H9 (cell line): ENCODE measurements at regions not wholly inside any gene's neighbourhood (a gene's known extent, or its start where the extent isn't known, plus 50 kb on each side); places are given as distances from the start of the nearest gene placed in this dataset.

Experiments used
- DNase-seq: peaks from one replicate; pipeline ENCODE4 v3.0.0-alpha.2; 2017
- H2AFZ ChIP-seq: one replicate; pipeline ENCODE4 v1.6.1; 2013; ENCODE audit warnings: mild to moderate bottlenecking, low read length, control low read depth, moderate library complexity
- H2AK5ac ChIP-seq: 2 replicates; pipeline ENCODE4 v1.6.1; 2013; ENCODE audit warnings: low read length, control low read depth, mixed read lengths; ENCODE audit not compliant: insufficient read length
- H2BK120ac ChIP-seq: one replicate; pipeline ENCODE4 v1.6.1; 2013; ENCODE audit warnings: low read depth, mild to moderate bottlenecking, low read length, control low read depth, inconsistent platforms; ENCODE audit not compliant: poor library complexity, severe bottlenecking
- H2BK12ac ChIP-seq: 2 replicates; pipeline ENCODE4 v1.6.1; 2013; ENCODE audit warnings: low read length, control low read depth, mixed read lengths, low read depth; ENCODE audit not compliant: insufficient read length
- H2BK15ac ChIP-seq: 2 replicates; pipeline ENCODE4 v1.6.1; 2013; ENCODE audit warnings: low read depth, low read length, control low read depth
- H2BK20ac ChIP-seq: one replicate; pipeline ENCODE4 v1.6.1; 2013; ENCODE audit warnings: low read depth, mild to moderate bottlenecking, low read length, control low read depth, inconsistent platforms; ENCODE audit not compliant: poor library complexity, severe bottlenecking
- H2BK5ac ChIP-seq: 2 replicates; pipeline ENCODE4 v1.6.1; 2013; ENCODE audit warnings: low read length, control low read depth, mixed read lengths; ENCODE audit not compliant: insufficient read length
- H3K14ac ChIP-seq: 2 replicates; pipeline ENCODE4 v1.6.1; 2013; ENCODE audit warnings: low read length, control low read depth; ENCODE audit not compliant: insufficient read depth
- H3K18ac ChIP-seq: 2 replicates; pipeline ENCODE4 v1.6.1; 2013; ENCODE audit warnings: low read depth, mild to moderate bottlenecking, mixed read lengths, low read length, control low read depth; ENCODE audit not compliant: insufficient read length
- H3K23ac ChIP-seq: 2 replicates; pipeline ENCODE4 v1.6.1; 2013; ENCODE audit warnings: low read length, control low read depth, mixed read lengths, low read depth; ENCODE audit not compliant: insufficient read length
- H3K23me2 ChIP-seq: 2 replicates; pipeline ENCODE4 v1.6.1; 2013; ENCODE audit warnings: low read depth, mild to moderate bottlenecking, mixed read lengths, low read length, control low read depth; ENCODE audit not compliant: insufficient read length, poor library complexity, severe bottlenecking
- H3K27ac ChIP-seq: 2 replicates; pipeline ENCODE4 v1.5.1; 2013; ENCODE audit warnings: low read length, control low read depth, mixed read lengths, low read depth; ENCODE audit not compliant: insufficient read length
- H3K27me3 ChIP-seq: 2 replicates; pipeline ENCODE4 v1.6.1; 2013; ENCODE audit warnings: low read length, control low read depth, inconsistent platforms; ENCODE audit not compliant: insufficient read depth
- H3K4ac ChIP-seq: 2 replicates; pipeline ENCODE4 v1.6.1; 2013; ENCODE audit warnings: low read depth, mild to moderate bottlenecking, control low read depth, inconsistent platforms, low read length, moderate library complexity
- H3K4me1 ChIP-seq: 2 replicates; pipeline ENCODE4 v1.6.1; 2013; ENCODE audit warnings: low read length, control low read depth, inconsistent platforms; ENCODE audit not compliant: insufficient read depth
- H3K4me2 ChIP-seq: 2 replicates; pipeline ENCODE4 v1.6.1; 2013; ENCODE audit warnings: low read length, control low read depth, mixed read lengths; ENCODE audit not compliant: insufficient read length, insufficient read depth
- H3K56ac ChIP-seq: 2 replicates; pipeline ENCODE4 v1.6.1; 2013; ENCODE audit warnings: low read depth, mild to moderate bottlenecking, mixed read lengths, low read length, control low read depth; ENCODE audit not compliant: insufficient read length
- H3K79me1 ChIP-seq: 2 replicates; pipeline ENCODE4 v1.6.1; 2013; ENCODE audit warnings: low read depth, mild to moderate bottlenecking, moderate library complexity, low read length, control low read depth, inconsistent platforms; ENCODE audit not compliant: insufficient read depth, poor library complexity, severe bottlenecking
- H3K79me2 ChIP-seq: 2 replicates; pipeline ENCODE4 v1.6.1; 2013; ENCODE audit warnings: low read length, control low read depth, inconsistent platforms; ENCODE audit not compliant: insufficient read depth
- H3K9ac ChIP-seq: 2 replicates; pipeline ENCODE4 v1.6.1; 2013; ENCODE audit warnings: low read length, control low read depth, mixed read lengths; ENCODE audit not compliant: insufficient read length; ENCODE audit errors: extremely low read depth
- H3K9me3 ChIP-seq: one replicate; pipeline ENCODE4 v1.6.1; 2013; ENCODE audit warnings: low read depth, low read length, inconsistent platforms; ENCODE audit not compliant: control insufficient read depth
- H3T11ph ChIP-seq: one replicate; pipeline ENCODE4 v1.6.1; 2013; ENCODE audit warnings: mild to moderate bottlenecking, low read length, control low read depth, inconsistent platforms
- H4K20me1 ChIP-seq: one replicate; pipeline ENCODE4 v1.6.1; 2013; ENCODE audit not compliant: control insufficient read depth, insufficient read length, insufficient read depth
- H4K5ac ChIP-seq: 2 replicates; pipeline ENCODE4 v1.6.1; 2013; ENCODE audit warnings: low read depth, mild to moderate bottlenecking, mixed read lengths, low read length, control low read depth; ENCODE audit not compliant: insufficient read length
- H4K8ac ChIP-seq: replicated peaks from 2 replicates; pipeline ENCODE4 v1.6.1; 2013; ENCODE audit warnings: low read length, control low read depth, mixed read lengths, low read depth; ENCODE audit not compliant: insufficient read length
- H4K91ac ChIP-seq: 2 replicates; pipeline ENCODE4 v1.6.1; 2013; ENCODE audit warnings: low read depth, mild to moderate bottlenecking, moderate library complexity, mixed read lengths, low read length, control low read depth; ENCODE audit not compliant: insufficient read length
- H3K27ac Mint-ChIP-seq, 3 experiments: 2 replicates in 2 of 3; 3 replicates in 1 of 3; pipeline ENCODE4 v1.8.0; 2020 to 2021; ENCODE audit warnings: mixed read lengths in 3 of 3, mild to moderate bottlenecking in 1 of 3, moderate library complexity in 1 of 3
- H3K27me3 Mint-ChIP-seq: 2 replicates; pipeline ENCODE4 v1.8.0; 2021; ENCODE audit warnings: low read depth, mild to moderate bottlenecking, moderate library complexity, mixed read lengths
- H3K36me3 Mint-ChIP-seq, 3 experiments: 2 replicates in 2 of 3; 3 replicates in 1 of 3; pipeline ENCODE4 v1.8.0; 2020 to 2021; ENCODE audit warnings: low read depth in 3 of 3, mixed read lengths in 3 of 3; ENCODE audit not compliant: insufficient read depth in 1 of 3
- H3K4me1 Mint-ChIP-seq, 2 experiments: 2 replicates each; pipeline ENCODE4 v1.8.0; 2020; ENCODE audit warnings: mixed read lengths in 2 of 2
- H3K4me3 Mint-ChIP-seq, 2 experiments: 2 replicates in 1 of 2; 3 replicates in 1 of 2; pipeline ENCODE4 v1.8.0; 2020 to 2021; ENCODE audit warnings: mild to moderate bottlenecking in 2 of 2, mixed read lengths in 2 of 2, moderate library complexity in 1 of 2
- H3K9me3 Mint-ChIP-seq, 2 experiments: 2 replicates in 1 of 2; 3 replicates in 1 of 2; pipeline ENCODE4 v1.8.0; 2020; ENCODE audit warnings: mild to moderate bottlenecking in 2 of 2, mixed read lengths in 2 of 2, moderate library complexity in 1 of 2
- CTCF ChIP-seq: fragments of 200-600 bp; sonication (generic); conservative IDR thresholded peaks from 3 replicates; pipeline ENCODE4 v1.8.0; 2021; ENCODE audit warnings: antibody characterized with exemption, mild to moderate bottlenecking
- whole genome bisulfite sequencing: extraction: QIAGEN DNeasy Blood & Tissue Kit; methylation state at CpG from one replicate; pipeline ENCODE4 v1.1.7; 2013; ENCODE audit warnings: missing lambda C conversion rate, low lambda C conversion rate, mixed read lengths; ENCODE audit not compliant: insufficient read length; ENCODE audit errors: extremely low coverage; 5-methylcytosine and 5-hydroxymethylcytosine counted together

GRCh38 chr16:59696495-59696894 lies 962.4 kb upstream of the GOT2 start:
- Histone ChIP-seq H3K4ac (no peak overlapping the region), H2BK12ac (no peak overlapping the region), H3K14ac (no peak overlapping the region), H3T11ph (no peak overlapping the region), H3K9me3 (no peaks in the 10 kb centered on the region), H3K27me3 (no peaks in the 10 kb centered on the region), H2BK120ac (no peak overlapping the region), H3K4me1 (no peaks in the 10 kb centered on the region), H2BK20ac (no peak overlapping the region), H3K23me2 (no peaks in the 10 kb centered on the region), H2BK15ac (no peak overlapping the region), H4K91ac (no peak overlapping the region), H3K27ac (no peak overlapping the region), H3K9ac (no peak overlapping the region), H3K79me1 (no peaks in the 10 kb centered on the region), H2AK5ac (no peak overlapping the region), H4K5ac (no peak overlapping the region), H4K20me1 (no peaks in the 10 kb centered on the region), H3K56ac (no peak overlapping the region), H2BK5ac (no peak overlapping the region), H3K23ac (no peak overlapping the region), H3K18ac (no peak overlapping the region), H3K4me2 (no peak overlapping the region), H3K79me2 (no peaks in the 10 kb centered on the region), H2AFZ (no peak overlapping the region), H4K8ac (no peak overlapping the region)
- Mint-ChIP-seq H3K36me3 (no peaks in the 10 kb centered on the region), H3K9me3 (peaks cover 0 to 4% of the 10 kb centered on the region in 2 experiments; a peak in 3 of 5 replicates), H3K27ac (no peak overlapping the region), H3K4me3 (no peak overlapping the region), H3K27me3 (no peaks in the 10 kb centered on the region), H3K4me1 (no peaks in the 10 kb centered on the region)
- WGBS, result no CpG with 5 or more reads among the region's 2 CpGs
- DNase-seq, result no peak
- no peak for TF ChIP-seq CTCF
